Tibial nerve (tissue), 4 donors: ENCODE measurements at regions not wholly inside any gene's neighbourhood (a gene's known extent, or its start where the extent isn't known, plus 50 kb on each side); places are given as distances from the start of the nearest gene placed in this dataset.
"Not testable (repeated sequence)": the region's sequence is repeated elsewhere in the genome, so short reads cannot be mapped to it uniquely, and the experiment has no call there.

Experiments used
- DNase-seq, 2 donors: peaks; one replicate each; pipeline ENCODE4 v3.0.0-alpha.2; 2019; ENCODE audit warnings: low spot score in 2 of 2
- H3K27ac ChIP-seq, 4 donors: fragments of 200-600 bp; sonication (generic) in 3 of 4; one replicate each; pipeline ENCODE4 v1.5.1; 2017 to 2019; ENCODE audit warnings: mild to moderate bottlenecking in 1 of 4
- H3K27me3 ChIP-seq, 2 donors: fragments of 200-600 bp; sonication (generic) in 1 of 2; one replicate each; pipeline versions ENCODE4 v1.5.1 to v1.6.0; 2017 to 2019
- H3K36me3 ChIP-seq, 3 donors: fragments of 200-600 bp; sonication (generic); one replicate each; pipeline ENCODE4 v1.5.1; 2018 to 2019
- H3K4me1 ChIP-seq, 4 donors: fragments of 200-600 bp; sonication (generic) in 3 of 4; one replicate each; pipeline ENCODE4 v1.5.1; 2017 to 2019
- H3K4me3 ChIP-seq, 4 donors: fragments of 200-600 bp; sonication (generic) in 3 of 4; one replicate each; pipeline ENCODE4 v1.5.1; 2017 to 2019; ENCODE audit warnings: mild to moderate bottlenecking in 1 of 4, moderate library complexity in 1 of 4
- H3K9me3 ChIP-seq, 4 donors: fragments of 200-600 bp; sonication (generic) in 3 of 4; one replicate each; pipeline ENCODE4 v1.5.1; 2017 to 2019
- EP300 ChIP-seq, 2 donors: sonication (generic); formaldehyde crosslinking; IDR thresholded peaks; one replicate each; pipeline ENCODE4 v1.6.1; 2017; ENCODE audit warnings: antibody characterized with exemption in 2 of 2, mild to moderate bottlenecking in 1 of 2
- POLR2A ChIP-seq, 2 donors: fragments of 450-650 bp; IDR thresholded peaks; one replicate each; pipeline ENCODE4 v1.6.1; 2017; ENCODE audit warnings: antibody characterized with exemption in 2 of 2, mild to moderate bottlenecking in 2 of 2, moderate library complexity in 2 of 2
- WGBS, 2 donors: methylation state at CpG; one replicate each; pipeline ENCODE4 v1.1.5; 2018; 5-methylcytosine and 5-hydroxymethylcytosine counted together
- TF ChIP-seq, protein P1 (sequence below), 5 experiments: fragments of 200-600 bp in 3 of 5; fragments of 450-650 bp in 2 of 5; sonication (generic) in 3 of 5; IDR thresholded peaks; one replicate each; pipeline ENCODE4 v1.5.1; 2016 to 2019; ENCODE audit warnings: antibody characterized with exemption in 5 of 5, mild to moderate bottlenecking in 3 of 5, moderate library complexity in 2 of 5

DNA sequence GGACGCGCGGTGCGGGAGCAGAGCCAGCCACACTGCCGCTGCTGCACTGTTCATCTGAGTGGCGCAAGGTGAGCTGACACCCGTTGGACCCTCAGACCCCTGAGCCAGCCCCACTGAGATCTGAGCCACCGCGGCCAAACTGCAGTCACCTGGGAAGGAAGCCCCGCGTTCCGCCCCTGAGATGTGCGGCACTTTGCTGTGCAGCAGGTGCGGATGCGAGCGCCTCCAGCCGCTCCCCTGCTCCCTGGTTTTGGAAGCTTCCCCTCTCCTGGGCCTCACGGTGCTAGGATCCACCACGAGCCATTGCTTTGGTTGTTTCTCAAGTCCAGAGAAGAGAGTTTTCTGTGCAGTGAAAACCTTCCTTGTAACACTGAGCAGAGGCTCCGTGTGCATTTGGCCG is 254.1 kb downstream of the ADGRD1 start:
- H3K4me1 ChIP-seq, H3K4me3 ChIP-seq, H3K9me3 ChIP-seq, H3K27ac ChIP-seq, H3K36me3 ChIP-seq, DNase-seq: not testable (repeated sequence)
- WGBS, 2 donors, result no CpG with 5 or more reads among the region's 21 CpGs
- peaks cover 0 to 17% of the 10 kb centered on the region in 2 donors for H3K27me3 ChIP-seq

DNA sequence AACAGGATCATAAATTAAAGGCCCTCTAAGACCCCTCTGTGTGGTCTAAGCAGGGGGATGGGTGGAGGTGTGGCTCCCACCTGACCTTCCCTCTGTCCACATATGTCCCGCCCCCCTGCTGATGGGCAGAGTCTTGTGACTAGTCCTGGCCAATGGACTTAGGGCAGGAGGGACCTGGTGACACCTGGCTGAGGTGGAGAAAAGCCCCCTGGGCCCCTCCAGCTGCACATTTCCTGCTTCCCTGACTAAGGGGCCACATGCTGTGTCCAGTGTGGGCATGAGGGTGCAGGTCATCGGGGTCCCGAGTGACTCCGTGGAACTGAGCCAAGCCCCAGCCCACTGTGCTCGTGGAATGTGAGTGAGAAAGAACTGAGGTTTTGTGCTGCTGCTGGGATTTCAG is 254.7 kb downstream of the ADGRD1 start:
- H3K36me3 ChIP-seq, result no peaks in the 10 kb centered on the region
- H3K27ac ChIP-seq, result no peak overlapping the region
- TF ChIP-seq, protein P1, sequence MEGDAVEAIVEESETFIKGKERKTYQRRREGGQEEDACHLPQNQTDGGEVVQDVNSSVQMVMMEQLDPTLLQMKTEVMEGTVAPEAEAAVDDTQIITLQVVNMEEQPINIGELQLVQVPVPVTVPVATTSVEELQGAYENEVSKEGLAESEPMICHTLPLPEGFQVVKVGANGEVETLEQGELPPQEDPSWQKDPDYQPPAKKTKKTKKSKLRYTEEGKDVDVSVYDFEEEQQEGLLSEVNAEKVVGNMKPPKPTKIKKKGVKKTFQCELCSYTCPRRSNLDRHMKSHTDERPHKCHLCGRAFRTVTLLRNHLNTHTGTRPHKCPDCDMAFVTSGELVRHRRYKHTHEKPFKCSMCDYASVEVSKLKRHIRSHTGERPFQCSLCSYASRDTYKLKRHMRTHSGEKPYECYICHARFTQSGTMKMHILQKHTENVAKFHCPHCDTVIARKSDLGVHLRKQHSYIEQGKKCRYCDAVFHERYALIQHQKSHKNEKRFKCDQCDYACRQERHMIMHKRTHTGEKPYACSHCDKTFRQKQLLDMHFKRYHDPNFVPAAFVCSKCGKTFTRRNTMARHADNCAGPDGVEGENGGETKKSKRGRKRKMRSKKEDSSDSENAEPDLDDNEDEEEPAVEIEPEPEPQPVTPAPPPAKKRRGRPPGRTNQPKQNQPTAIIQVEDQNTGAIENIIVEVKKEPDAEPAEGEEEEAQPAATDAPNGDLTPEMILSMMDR (IDR thresholded peaks at IDR 0.05), result no peak
- no peak for TF ChIP-seq EP300 (IDR thresholded peaks at IDR 0.05)
- TF ChIP-seq POLR2A (IDR thresholded peaks at IDR 0.05), result no peak
- peaks cover 0 to 17% of the 10 kb centered on the region in 2 donors for H3K27me3 ChIP-seq
- no peak overlapping the region for H3K4me3 ChIP-seq
- DNase-seq, result no peak
- peaks cover 0 to 7% (median 0%) of the 10 kb centered on the region in 4 donors for H3K9me3 ChIP-seq
- 30 to 58% methylated on average over 4 to 5 of the region's 5 CpGs for WGBS, 2 donors
- no peaks in the 10 kb centered on the region for H3K4me1 ChIP-seq

DNA sequence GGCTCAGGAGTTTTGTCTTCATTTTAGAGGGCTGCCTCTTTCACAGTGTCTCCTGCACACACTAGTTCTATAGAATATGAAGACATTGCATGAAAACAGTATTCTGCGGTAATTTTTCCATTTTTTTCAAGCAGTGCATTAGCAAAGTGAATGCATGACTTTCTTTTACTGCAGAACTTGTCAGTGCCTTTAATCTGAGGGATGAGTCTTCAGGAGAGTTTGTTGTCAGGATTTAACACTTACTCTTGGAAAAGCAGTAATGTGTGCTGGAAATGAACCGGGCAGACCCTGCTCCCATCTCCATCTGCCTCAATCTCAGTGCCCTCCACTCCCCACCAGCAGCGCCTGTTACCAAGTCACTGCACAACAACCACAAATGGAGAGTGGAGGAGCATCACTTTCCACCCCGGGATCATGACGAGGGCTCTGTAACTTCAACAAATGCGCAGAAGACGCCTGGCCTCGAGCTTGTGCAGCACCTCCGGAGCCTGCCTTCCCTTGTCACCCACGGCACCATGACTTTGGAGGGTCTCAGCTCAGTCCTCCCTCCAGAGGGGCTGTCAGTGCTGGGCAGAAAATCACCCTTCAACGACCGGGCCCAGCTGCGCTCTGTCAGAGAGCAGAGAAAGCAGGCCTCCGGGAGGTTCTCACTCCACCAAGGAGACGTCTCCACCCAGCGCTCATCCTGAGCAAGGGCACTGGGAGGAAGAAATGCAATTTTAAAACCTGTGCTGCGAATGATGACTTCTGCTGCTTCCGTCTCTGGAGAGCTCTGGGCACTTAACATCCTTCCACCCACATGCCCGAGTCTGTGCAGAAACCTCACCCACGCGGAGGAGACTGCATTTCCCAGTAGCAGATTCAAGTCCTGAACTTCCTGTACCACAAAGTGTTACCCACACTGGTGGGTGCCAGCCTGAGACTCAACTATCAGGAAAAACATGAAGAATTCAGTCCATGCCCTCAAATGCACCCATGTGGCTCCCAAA is 255.7 kb downstream of the ADGRD1 start:
- WGBS, 2 donors, result 90 to 92% methylated on average over 21 of the region's 21 CpGs
- H3K27ac ChIP-seq, result no peak overlapping the region
- H3K4me1 ChIP-seq, result no peaks in the 10 kb centered on the region
- H3K9me3 ChIP-seq, result peaks cover 0 to 14% (median 0%) of the 10 kb centered on the region in 4 donors
- no peaks in the 10 kb centered on the region for H3K36me3 ChIP-seq
- peaks cover 0 to 14% of the 10 kb centered on the region in 2 donors for H3K27me3 ChIP-seq
- no peak overlapping the region for H3K4me3 ChIP-seq
- no peak for DNase-seq
- TF ChIP-seq POLR2A (IDR thresholded peaks at IDR 0.05) (no peak), EP300 (IDR thresholded peaks at IDR 0.05) (no peak)
- TF ChIP-seq, protein P1 (IDR thresholded peaks at IDR 0.05), result no peak

DNA sequence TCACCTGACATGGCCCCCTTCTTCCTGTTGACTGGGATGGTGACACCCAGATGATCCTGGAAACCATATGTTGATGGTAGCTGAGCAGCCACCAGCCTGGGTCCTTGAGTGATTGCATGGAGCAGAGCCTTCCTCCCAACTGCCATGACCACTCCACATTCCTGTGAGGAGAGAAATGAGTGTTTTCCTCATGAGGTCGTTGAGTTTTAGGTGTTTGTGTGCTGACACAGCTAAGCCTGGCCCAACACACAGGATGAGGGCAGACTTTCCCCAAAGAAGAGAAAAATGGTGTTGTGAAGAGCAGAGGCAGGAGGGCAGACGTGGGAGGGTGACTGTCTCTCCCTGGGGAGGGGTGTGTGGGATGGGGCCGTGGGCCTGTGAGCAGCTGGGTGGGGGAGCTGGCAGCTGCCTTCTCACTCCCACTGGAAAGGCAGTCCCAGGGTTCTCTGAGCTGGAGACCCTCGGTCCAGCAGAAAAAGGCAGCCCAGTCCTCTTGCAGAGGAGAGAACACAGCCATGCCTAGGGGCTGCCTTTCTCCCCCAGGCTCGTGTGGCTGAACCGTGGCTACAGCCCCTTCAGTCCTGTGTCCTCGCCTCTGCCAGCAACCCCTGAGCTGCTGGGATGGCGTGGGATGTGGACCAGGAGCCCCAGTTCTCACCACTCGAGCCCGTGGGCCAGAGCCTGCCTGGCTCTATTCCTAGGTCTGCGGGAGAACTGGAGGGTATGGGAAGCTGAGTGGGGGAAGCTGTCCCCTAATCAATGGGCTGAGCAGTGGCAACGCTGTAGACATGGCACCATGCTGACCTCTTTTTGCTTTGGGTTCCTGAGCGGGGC is 257.0 kb downstream of the ADGRD1 start:
- 79 to 83% methylated on average over 9 to 12 of the region's 13 CpGs for WGBS, 2 donors
- TF ChIP-seq POLR2A (IDR thresholded peaks at IDR 0.05), result no peak
- no peak for TF ChIP-seq EP300 (IDR thresholded peaks at IDR 0.05)
- TF ChIP-seq, protein P1 (IDR thresholded peaks at IDR 0.05), result no peak
- Histone ChIP-seq H3K4me1 (no peaks in the 10 kb centered on the region), H3K4me3 (no peak overlapping the region), H3K36me3 (no peaks in the 10 kb centered on the region), H3K27me3 (peaks cover 0 to 12% of the 10 kb centered on the region in 2 donors), H3K27ac (no peak overlapping the region), H3K9me3 (peaks cover 0 to 14% (median 0%) of the 10 kb centered on the region in 4 donors)
- no peak for DNase-seq

DNA sequence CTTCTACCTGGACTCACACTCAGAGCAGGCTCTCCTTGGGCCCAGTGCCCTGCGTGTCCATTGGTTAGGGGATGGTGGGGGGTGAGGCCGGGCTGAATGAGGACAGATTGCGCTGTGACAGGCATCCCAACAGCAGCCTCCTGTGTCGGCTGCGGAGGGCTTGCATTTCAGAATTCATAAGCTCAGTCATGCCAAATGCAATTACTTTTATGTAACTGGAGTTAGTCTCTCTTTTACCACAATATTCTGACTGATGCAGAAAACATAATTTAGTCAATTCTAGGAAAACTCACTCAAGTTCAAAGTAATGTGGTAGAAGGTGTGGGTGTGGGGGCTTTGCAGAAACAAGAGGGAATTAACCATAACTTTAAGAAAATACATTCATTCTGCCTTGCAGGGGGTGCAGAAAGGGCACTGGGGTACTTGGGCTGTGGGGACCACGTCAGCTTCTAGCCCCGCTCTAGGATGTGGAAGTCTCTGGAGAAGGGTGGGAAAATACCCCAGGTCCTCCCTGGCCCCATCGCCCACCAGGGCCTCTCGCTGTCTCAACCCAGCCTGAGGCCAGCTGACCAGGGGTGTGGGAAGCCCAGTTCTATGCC is 257.7 kb downstream of the ADGRD1 start:
- WGBS, 2 donors, result 76 to 80% methylated on average over 8 to 9 of the region's 9 CpGs
- Histone ChIP-seq H3K9me3 (peaks cover 0 to 14% (median 0%) of the 10 kb centered on the region in 4 donors), H3K4me3 (no peak overlapping the region), H3K36me3 (no peaks in the 10 kb centered on the region), H3K4me1 (no peaks in the 10 kb centered on the region), H3K27me3 (peaks cover 0 to 12% of the 10 kb centered on the region in 2 donors), H3K27ac (no peak overlapping the region)
- no peak for TF ChIP-seq EP300 (IDR thresholded peaks at IDR 0.05)
- TF ChIP-seq, protein P1 (IDR thresholded peaks at IDR 0.05), result no peak
- TF ChIP-seq POLR2A (IDR thresholded peaks at IDR 0.05), result no peak
- DNase-seq, result no peak
